SK-N-SH treated with all-trans-retinoic acid at 6 μM for 48 hours (cell line): ENCODE measurements at regions not wholly inside any gene's neighbourhood (a gene's known extent, or its start where the extent isn't known, plus 50 kb on each side); places are given as distances from the start of the nearest gene placed in this dataset.
A peak's percentile ranks its signal among the peaks of the same experiment; 100 is the strongest.

ENCODE experiments used
- ATAC-seq: fragments of 200-7000 bp; cut with Tn5 transposase; 3 replicates; pipeline ENCODE4 v1.9.1; 2020; ENCODE audit warnings: mild to moderate bottlenecking, moderate library complexity
- ARNTL ChIP-seq: fragments of 450-650 bp; formaldehyde crosslinking; IDR thresholded peaks from 2 replicates; pipeline ENCODE4 v1.5.0; 2020; ENCODE audit warnings: low read depth, mild to moderate bottlenecking, moderate library complexity, borderline replicate concordance
- CREB5 ChIP-seq: fragments of 250-450 bp; sonication (Bioruptor Pico); IDR thresholded peaks from 2 replicates; pipeline ENCODE4 v1.5.1; 2020; ENCODE audit warnings: low read depth, mild to moderate bottlenecking, moderate library complexity
- CSRNP3 ChIP-seq: fragments of 250-450 bp; sonication (Bioruptor Pico); IDR thresholded peaks from 2 replicates; pipeline ENCODE4 v1.5.1; 2021; ENCODE audit warnings: mild to moderate bottlenecking, moderate library complexity
- GLIS3 ChIP-seq: fragments of 250-450 bp; sonication (Bioruptor Pico); IDR thresholded peaks from 2 replicates; pipeline ENCODE4 v1.5.0; 2020; ENCODE audit warnings: mild to moderate bottlenecking, moderate library complexity
- ISL1 ChIP-seq: fragments of 250-450 bp; sonication (Bioruptor Pico); IDR thresholded peaks from 2 replicates; pipeline ENCODE4 v2.1.2; 2022; ENCODE audit warnings: mild to moderate bottlenecking, moderate library complexity
- OSR1 ChIP-seq: fragments of 250-450 bp; sonication (Bioruptor Pico); IDR thresholded peaks from 2 replicates; pipeline ENCODE4 v1.8.0; 2022; ENCODE audit warnings: moderate library complexity, mild to moderate bottlenecking, inconsistent platforms
- PATZ1 ChIP-seq: fragments of 250-450 bp; sonication (Bioruptor Pico); IDR thresholded peaks from 2 replicates; pipeline ENCODE4 v1.8.0; 2020; ENCODE audit warnings: mild to moderate bottlenecking, moderate library complexity, borderline replicate concordance
- PPARA ChIP-seq: fragments of 250-450 bp; sonication (Bioruptor Pico); IDR thresholded peaks from 2 replicates; pipeline ENCODE4 v1.5.0; 2020; ENCODE audit warnings: mild to moderate bottlenecking, borderline replicate concordance
- RARB ChIP-seq: fragments of 250-450 bp; sonication (Bioruptor Pico); IDR thresholded peaks from 2 replicates; pipeline ENCODE4 v1.8.0; 2021; ENCODE audit warnings: mild to moderate bottlenecking, moderate library complexity
- SNAI2 ChIP-seq: fragments of 250-450 bp; sonication (Bioruptor Pico); IDR thresholded peaks from 2 replicates; pipeline ENCODE4 v1.5.0; 2020; ENCODE audit warnings: mild to moderate bottlenecking, moderate library complexity
- TCF4 ChIP-seq: fragments of 250-450 bp; sonication (Bioruptor Pico); IDR thresholded peaks from 2 replicates; pipeline ENCODE4 v1.8.0; 2021; ENCODE audit warnings: mild to moderate bottlenecking, moderate library complexity, borderline replicate concordance
- TOX ChIP-seq: fragments of 250-450 bp; sonication (Bioruptor Pico); IDR thresholded peaks from 2 replicates; pipeline ENCODE4 v1.8.0; 2021; ENCODE audit warnings: mild to moderate bottlenecking, moderate library complexity, borderline replicate concordance
- TSHZ2 ChIP-seq: fragments of 250-450 bp; sonication (Bioruptor Pico); IDR thresholded peaks from 2 replicates; pipeline ENCODE4 v1.5.0; 2020; ENCODE audit warnings: mild to moderate bottlenecking, moderate library complexity
- ZFP3 ChIP-seq: fragments of 250-450 bp; sonication (Bioruptor Pico); IDR thresholded peaks from 2 replicates; pipeline ENCODE4 v1.5.0; 2020; ENCODE audit warnings: mild to moderate bottlenecking, moderate library complexity
- ZFP30 ChIP-seq: fragments of 450-650 bp; formaldehyde crosslinking; IDR thresholded peaks from 2 replicates; pipeline ENCODE4 v1.5.0; 2022; ENCODE audit warnings: mild to moderate bottlenecking, moderate library complexity
- ZNF565 ChIP-seq: fragments of 450-650 bp; formaldehyde crosslinking; conservative IDR thresholded peaks from 2 replicates; pipeline ENCODE4 v1.5.0; 2020; ENCODE audit warnings: low read depth, mild to moderate bottlenecking, moderate library complexity
- ZNF70 ChIP-seq: fragments of 450-650 bp; formaldehyde crosslinking; IDR thresholded peaks from 2 replicates; pipeline ENCODE4 v1.5.0; 2020; ENCODE audit warnings: mild to moderate bottlenecking, moderate library complexity
- ZNF8 ChIP-seq: fragments of 450-650 bp; formaldehyde crosslinking; IDR thresholded peaks from 2 replicates; pipeline ENCODE4 v1.5.0; 2020; ENCODE audit warnings: mild to moderate bottlenecking, moderate library complexity

- no peak for TF ChIP-seq PATZ1 (CRISPR knock-in tag)
- TF ChIP-seq PPARA (CRISPR knock-in tag) = no peak
- no peak for TF ChIP-seq ZFP30 (CRISPR knock-in tag)
- TF ChIP-seq OSR1 = no peak
- TF ChIP-seq TCF4 (CRISPR knock-in tag) = no peak
- no peak for TF ChIP-seq CREB5
- peak; percentile 45; the same call in 1 of the 2 replicates for TF ChIP-seq TOX (CRISPR knock-in tag)
- no peak for TF ChIP-seq ZFP3 (CRISPR knock-in tag)
- no peak for TF ChIP-seq ZNF8 (CRISPR knock-in tag)
- no peak for TF ChIP-seq TSHZ2 (CRISPR knock-in tag)
- no peak for TF ChIP-seq GLIS3 (CRISPR knock-in tag)
- TF ChIP-seq ARNTL (CRISPR knock-in tag) = no peak
- peak; percentile 68 for TF ChIP-seq ISL1 (CRISPR knock-in tag)
- ATAC-seq = peak; percentile 24
These were observed 176.2 kb upstream of the LNX1 start for GRCh38 chr4:53767482-53767881.

- TF ChIP-seq ZFP3 (CRISPR knock-in tag) (no peak), ZNF8 (CRISPR knock-in tag) (no peak), ZNF565 (CRISPR knock-in tag) (no peak), RARB (CRISPR knock-in tag) (no peak)
- ATAC-seq = no peak
These were observed 173.6 kb upstream of the LNX1 start for GRCh38 chr4:53764761-53765490.

GRCh38 chr4:53763813-53764597 is 172.7 kb upstream of the LNX1 start:
- TF ChIP-seq ARNTL (CRISPR knock-in tag) = no peak
- TF ChIP-seq ISL1 (CRISPR knock-in tag) = peak; percentile 84
- TF ChIP-seq ZFP3 (CRISPR knock-in tag) = peak; percentile 48; the same call in 1 of the 2 replicates
- 0 out of 2 replicates have a peak, but pooled peaks have one; percentile 69 for TF ChIP-seq SNAI2 (CRISPR knock-in tag)
- peak; percentile 37; the same call in 1 of the 2 replicates for TF ChIP-seq PATZ1 (CRISPR knock-in tag)
- no peak for TF ChIP-seq OSR1
- no peak for TF ChIP-seq ZNF70 (CRISPR knock-in tag)
- no peak for TF ChIP-seq RARB (CRISPR knock-in tag)
- no peak for TF ChIP-seq CSRNP3 (CRISPR knock-in tag)
- no peak for TF ChIP-seq CREB5
- ATAC-seq = peak; percentile 86
